GM12801 (cell line): ENCODE measurements at regions not wholly inside any gene's neighbourhood (a gene's known extent, or its start where the extent isn't known, plus 50 kb on each side); places are given as distances from the start of the nearest gene placed in this dataset.

Experiments
- CTCF ChIP-seq: IDR thresholded peaks from one replicate; pipeline ENCODE4 v1.5.1; 2011; ENCODE audit warnings: control low read depth; ENCODE audit not compliant: insufficient read length; ENCODE audit errors: extremely low read depth

- no peak for TF ChIP-seq CTCF
Measured at GRCh38 chr7:25739143-25739542, 412.9 kb upstream of the NFE2L3 start.

- no peak for TF ChIP-seq CTCF
Measured at GRCh38 chr7:25742316-25742715, 409.7 kb upstream of the NFE2L3 start.

- TF ChIP-seq CTCF, result no peak
Measured at GRCh38 chr7:25750744-25751508, 401.1 kb upstream of the NFE2L3 start.

GRCh38 chr7:25752154-25752553 lies 399.8 kb upstream of the NFE2L3 start:
- no peak for TF ChIP-seq CTCF

- no peak for TF ChIP-seq CTCF
Measured at GRCh38 chr7:25752967-25753791, 398.8 kb upstream of the NFE2L3 start.

- no peak for TF ChIP-seq CTCF
Measured at GRCh38 chr7:25753837-25754236, 398.2 kb upstream of the NFE2L3 start.

- TF ChIP-seq CTCF, result no peak
Measured at GRCh38 chr7:25754333-25754732, 397.7 kb upstream of the NFE2L3 start.
